NCI-H345 treated with DMSO at 0.1 percent for 48 hours (cell line): ENCODE measurements at regions not wholly inside any gene's neighbourhood (a gene's known extent, or its start where the extent isn't known, plus 50 kb on each side); places are given as distances from the start of the nearest gene placed in this dataset.
"Not testable (repeated sequence)": the region's sequence is repeated elsewhere in the genome, so short reads cannot be mapped to it uniquely, and the experiment has no call there.

Experiments
- DNase-seq: peaks from one replicate; lab custom pipeline; 2025; ENCODE audit not compliant: unreplicated experiment; lab: John Stamatoyannopoulos, UW

DNA sequence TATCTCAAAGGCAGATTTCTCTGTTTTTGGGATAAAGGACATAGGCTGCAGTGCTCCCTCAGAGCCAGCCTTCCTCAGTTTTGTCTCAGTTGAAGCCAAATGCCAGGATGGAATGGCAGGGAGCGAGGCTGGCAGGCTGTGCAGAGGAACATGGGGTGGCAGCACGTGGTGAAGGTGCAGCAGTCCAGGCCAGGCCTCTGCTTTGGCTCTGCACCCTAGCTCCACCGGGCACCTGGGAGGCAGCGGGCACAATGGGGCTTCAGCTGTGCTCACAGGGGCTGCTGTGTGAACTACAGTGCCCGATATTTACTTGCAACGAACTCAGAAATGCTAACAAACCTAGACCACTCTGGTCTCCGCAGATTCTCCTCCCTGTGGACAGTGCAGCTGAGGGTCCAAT, 319.6 kb downstream of the ZNF326 start:
- no peak for DNase-seq

DNA sequence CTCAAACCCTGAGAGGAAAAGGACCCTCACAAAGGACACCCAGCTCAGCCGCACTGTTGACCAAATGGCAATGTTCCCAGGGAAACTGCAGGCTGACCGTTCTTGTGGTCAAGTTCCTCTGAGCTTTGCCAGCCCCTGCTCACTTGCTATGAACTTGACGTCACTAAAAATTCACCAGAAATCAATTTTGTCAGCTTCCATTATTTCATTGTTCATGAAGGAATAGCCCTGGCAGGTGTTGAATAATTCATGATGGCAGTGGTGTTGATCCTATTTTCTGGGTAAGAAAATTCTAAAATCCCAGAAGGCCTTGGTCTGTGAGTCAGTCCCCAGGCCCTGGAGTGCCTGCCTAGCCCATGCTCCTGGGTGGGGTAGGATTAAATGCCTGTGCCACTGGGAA, 318.9 kb downstream of the ZNF326 start:
- DNase-seq = no peak

DNA sequence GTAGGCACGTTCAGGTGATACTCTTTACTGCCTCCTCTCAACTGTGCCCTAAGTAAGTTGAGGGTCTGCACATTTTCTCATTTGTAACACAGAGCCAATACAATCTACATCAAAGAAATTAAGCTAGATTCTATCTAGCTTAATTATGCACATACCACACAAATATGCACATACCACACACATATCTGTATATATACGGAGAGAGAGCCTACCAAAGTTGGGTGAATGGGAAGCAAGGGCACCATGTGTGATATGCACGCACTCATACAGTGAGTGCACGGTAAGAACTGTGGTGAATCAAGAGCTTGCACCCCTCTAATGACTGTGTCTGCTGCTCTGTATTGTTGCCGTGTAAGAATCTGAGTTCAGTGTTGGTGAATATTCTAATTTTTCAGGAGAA, 314.9 kb downstream of the ZNF326 start:
- no peak for DNase-seq

DNA sequence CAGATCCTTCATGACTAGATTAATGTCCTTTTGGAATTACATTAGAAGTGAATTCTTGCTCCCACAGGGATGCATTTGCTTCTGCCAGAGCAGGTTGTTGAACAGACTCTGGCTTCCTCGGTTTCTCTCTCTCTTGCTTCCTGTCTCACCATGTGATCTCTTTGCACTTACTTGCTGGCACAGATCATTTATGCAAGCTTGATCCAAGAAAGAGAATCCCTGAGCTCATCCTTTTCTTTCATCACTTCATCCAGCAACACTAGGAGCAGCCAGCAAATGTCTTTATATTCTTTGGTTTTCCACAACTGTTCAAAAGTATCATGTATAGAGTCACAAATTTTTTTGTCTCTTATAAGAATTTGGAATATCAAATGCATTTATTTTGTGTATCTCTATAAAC, 313.5 kb downstream of the ZNF326 start:
- no peak for DNase-seq

DNA sequence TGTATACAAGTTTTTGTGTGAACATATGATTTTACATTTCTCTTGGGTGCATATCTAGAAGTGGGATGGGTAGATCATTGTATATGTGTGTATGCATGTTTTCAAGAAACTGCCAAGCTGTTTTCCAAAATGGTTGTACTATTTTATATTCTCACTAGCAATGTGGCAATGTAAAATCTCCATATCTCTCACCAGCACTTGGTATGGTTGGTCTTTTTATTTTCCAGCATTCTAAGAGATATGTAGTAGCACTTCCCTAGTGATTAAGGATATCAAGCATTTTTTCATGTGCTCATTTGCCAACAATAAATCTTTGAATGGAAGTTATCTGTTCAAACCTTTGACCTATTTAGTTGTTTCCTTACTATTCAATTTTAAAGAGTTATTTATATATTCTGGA, 310.7 kb downstream of the ZNF326 start:
- DNase-seq = no peak

DNA sequence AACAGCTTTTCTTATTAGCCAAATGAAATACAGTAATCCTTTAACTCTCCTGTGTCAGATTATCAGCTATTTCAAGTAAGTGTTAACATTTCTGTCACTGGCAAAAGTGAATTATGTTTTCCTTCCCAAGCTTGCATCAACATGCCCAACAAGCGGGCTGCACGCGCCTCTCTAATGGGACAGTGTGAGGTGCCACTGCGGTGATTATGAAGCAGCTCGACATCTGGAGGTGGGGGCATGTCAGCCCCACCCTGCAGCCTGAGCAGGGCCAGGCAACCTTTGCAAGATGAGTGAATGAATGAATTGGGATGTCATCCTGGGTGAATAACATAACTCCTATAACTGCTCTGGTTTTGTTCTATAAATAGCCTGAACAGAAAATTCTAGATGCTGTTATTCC, 301.4 kb downstream of the ZNF326 start:
- no peak for DNase-seq

DNA sequence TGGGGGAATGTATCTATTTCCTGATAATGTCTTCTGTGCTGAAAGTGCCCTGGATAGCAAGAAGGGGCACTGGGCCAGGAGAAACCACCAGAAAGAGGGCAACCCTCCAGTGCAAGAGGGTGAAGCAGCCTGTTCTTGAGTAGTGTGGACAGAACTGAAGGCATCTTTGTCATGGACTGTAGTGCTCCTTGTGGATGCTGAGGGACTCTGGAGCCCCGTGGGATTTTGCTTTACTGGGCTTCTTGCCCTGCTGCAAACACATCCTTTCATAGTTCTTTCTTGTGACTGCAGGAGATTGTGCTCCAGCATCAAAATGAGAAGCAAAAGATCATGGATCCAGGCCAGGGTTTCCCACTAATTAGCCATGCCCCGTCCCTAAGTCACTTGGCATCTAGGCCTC, 300.6 kb downstream of the ZNF326 start:
- no peak for DNase-seq

DNA sequence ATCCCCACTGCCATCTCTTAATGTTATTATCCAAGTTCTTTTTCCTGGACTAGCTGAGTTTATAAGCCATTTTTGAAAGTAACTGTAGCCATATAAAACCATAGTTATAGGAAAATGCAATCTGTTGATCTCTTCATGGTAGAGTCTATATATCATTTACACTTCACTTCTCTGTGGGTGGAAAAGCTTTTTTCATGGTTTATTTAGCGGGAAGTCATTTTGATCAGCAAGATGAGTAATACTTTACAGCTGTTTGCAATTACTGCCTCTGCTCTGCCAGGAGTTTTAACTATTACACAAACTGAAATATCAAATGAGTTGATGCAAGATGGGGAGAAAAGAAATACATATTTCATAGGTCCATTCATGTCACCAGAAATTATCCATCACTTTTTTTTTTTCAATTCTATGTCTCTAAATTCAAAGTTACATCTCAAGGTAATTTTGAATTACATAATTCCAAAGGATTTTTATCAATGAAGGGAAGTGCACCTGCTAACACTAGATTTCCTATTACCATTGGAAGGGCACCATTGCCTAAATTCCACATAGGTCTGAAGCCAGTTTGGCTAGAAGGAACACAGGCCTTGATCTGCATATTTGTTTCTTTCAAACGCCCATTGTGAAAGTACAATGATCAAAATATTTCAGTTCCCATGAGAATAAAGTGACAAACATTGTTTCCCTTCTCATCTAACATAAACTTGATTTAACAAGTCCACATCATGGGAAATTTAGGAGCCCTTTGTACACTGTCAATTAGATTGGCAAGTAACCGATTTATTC, 296.7 kb downstream of the ZNF326 start:
- DNase-seq = no peak

DNA sequence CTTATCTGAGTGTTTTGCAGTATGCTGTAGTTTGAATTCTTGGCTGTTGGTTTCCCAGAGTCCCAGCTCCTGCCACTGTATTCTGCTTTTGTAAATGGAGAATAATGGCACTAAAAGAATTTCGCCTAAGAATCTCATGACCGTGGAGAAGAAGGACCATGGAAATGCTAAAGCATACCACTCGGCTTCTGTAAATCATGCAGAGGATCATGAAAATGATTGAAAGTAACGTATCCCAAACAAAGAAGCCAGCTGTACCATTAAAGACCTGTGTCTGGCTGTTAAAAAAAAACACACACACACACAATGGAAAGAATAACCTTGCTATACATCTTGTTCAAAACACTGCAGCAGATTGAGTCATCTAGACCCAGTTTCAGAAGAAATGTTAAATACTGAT, 287.9 kb downstream of the ZNF326 start:
- no peak for DNase-seq

DNA sequence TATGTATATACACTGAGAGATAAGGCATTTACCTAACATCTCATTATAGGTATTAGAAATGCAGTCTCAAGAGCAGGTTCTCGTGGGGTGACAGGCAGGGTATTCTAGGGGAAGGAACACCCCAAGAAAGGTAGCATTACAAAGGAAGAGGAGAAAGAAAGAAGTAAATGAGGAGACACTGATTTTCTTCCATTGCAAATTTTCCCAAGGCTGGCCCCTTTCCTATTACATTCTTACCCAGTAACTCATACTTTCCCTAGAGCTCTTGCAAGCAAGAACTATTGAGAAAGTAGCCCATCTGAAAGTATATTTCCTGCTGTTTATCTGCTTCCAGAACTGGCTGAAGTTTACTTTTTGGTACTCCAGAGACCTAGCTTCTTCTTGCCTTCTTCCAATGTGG, 287.0 kb downstream of the ZNF326 start:
- not testable (repeated sequence) for DNase-seq

DNA sequence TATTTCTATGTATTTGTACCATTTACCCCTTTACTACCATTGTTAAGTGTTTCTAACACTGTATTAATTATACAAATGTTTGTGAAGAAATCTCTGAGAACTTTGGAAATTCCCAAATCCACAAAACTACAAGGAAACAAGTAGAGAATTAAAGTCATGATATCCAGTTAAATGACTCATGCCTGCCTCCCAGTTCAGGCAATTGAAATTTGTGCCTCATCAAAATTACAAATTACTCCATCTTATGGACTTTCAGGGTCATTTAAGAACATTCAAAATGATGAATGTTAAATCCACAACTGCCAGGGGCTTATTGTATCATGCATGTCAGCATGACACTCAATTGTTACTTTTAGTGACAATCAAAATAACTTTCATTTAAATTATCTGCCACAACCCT, 282.4 kb downstream of the ZNF326 start:
- DNase-seq = no peak

DNA sequence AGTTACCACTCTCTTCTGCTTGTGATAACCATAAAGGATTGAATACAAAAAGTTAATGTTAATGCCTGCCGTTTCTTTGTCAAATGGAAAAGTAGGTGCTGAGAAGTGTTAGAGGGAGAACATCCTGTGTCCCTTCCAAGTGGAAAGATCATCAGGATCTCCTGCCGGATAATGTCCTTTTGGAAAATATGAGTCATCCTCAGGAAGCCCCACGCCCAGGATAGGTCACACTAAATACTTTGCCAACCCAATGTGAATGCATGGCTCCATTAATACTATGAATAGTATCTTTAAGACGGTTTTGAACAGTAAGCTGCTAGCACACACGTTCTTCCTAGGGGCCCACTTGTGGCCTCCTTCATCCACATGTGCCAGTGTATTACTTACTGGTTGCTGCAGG, 279.5 kb downstream of the ZNF326 start:
- no peak for DNase-seq

DNA sequence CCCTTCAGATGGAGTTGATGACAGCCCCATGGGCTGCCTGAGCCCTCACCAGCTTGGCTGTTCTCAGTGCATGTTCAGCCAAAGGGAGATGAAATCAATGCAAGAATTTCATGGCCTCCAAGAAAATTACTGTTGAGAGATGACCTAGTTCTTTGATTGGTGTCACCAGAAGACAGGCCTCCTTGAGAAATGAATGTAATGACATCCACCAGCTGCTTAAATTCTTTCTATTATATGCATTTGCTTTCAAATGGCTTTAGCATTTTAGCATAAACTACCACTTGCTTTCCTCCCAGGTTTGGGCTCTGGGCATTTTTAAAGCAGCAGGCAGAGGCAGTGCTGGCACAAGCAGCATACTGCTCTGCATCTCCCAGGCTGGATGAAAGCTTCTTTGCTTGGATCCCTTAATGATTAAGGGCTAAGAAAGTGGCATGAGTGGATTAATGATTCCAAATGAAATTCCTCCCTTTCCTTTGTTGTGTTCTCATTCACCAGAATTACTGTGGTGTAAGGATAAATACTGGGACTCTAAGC, 278.4 kb downstream of the ZNF326 start:
- no peak for DNase-seq

DNA sequence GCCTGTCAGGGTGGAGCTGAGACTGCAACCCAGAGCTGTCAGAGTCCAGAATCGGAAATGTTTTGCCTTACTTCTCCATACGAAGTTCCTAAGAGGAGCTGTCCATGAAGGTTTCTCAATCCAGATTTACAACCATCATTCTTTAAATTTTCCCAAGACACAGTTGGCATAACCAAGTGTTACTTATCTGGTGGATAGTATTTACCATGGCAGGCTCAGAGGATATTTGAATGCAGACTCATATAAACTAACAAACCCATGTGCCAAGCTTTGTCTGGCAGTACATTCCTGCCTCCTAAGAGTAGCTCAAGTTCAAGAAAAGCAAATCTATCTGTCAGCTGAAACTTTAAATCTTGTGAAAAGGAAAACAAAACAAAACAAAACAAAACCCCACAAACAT, 267.9 kb downstream of the ZNF326 start:
- DNase-seq = no peak

DNA sequence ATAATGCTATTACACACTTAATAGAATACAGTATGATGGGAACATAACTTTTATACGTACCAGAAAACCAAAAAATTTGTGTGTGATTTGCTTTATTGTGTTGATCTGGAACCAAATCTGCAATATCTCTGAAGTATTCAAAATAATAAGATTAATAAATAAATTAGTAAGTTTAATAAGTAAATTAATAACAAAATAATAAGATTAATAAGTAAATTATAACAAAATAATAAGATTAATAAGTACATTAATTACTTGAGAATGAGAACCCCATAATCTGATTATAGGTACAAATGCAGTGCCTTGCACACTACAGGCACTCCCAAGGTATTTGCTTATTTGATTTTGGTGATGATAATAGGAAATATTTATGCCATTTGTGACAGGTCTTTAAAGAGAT, 267.4 kb downstream of the ZNF326 start:
- no peak for DNase-seq

DNA sequence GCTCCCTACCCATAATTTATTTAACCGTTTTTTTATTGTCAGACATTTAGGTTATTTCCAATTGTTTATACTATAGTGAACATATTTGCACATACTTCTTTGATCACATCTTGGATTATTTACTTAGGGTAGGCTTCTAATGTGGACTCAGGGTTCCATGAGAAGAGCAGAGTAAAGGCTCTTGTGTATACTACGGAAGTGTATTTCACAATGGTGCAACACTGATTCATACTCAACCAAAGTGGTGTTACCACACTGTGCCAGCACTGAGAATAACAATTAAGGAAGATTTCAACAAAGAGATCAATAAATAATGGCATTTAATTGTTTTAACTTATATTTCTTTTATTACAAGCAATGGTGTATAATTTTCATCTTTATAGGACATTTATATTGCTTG, 251.2 kb downstream of the ZNF326 start:
- DNase-seq = no peak

DNA sequence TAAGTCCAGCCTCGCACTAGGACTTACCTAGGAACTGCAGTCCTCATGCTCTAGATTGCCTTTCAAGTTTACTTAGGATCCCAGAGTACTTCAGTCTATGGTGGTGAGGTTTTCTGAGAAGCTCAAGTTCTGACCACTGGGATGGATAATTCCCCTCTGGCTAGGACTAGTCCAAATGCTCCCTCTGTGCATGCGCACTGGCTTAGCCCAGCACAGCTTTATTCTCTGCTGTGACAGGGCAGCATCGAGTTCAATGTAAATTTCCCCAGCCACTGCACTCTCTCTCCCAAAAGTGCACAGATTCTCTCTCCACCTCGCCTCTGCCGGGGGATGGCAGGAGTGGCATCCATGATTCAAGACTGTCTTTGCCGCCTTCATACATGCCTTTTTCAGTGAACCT, 241.6 kb downstream of the ZNF326 start:
- DNase-seq = no peak

DNA sequence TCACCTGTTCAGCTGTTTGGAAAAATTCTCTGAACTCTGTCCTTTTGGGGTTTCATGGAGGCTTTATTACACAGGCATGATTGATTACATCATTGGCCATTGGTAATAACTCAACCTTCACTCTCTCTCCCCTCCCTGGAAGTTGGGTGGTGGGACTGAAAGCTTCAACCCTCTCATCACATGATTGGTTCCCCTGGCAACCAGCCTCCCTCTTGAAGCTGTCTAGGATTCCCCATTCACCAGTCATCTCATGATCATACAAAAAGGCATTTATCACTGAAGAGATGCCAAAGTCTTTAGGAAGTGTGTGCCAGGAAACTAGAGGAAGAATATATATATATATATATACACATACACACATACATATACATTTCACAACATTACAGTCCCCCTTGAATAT, 228.5 kb downstream of the ZNF326 start:
- DNase-seq = no peak

DNA sequence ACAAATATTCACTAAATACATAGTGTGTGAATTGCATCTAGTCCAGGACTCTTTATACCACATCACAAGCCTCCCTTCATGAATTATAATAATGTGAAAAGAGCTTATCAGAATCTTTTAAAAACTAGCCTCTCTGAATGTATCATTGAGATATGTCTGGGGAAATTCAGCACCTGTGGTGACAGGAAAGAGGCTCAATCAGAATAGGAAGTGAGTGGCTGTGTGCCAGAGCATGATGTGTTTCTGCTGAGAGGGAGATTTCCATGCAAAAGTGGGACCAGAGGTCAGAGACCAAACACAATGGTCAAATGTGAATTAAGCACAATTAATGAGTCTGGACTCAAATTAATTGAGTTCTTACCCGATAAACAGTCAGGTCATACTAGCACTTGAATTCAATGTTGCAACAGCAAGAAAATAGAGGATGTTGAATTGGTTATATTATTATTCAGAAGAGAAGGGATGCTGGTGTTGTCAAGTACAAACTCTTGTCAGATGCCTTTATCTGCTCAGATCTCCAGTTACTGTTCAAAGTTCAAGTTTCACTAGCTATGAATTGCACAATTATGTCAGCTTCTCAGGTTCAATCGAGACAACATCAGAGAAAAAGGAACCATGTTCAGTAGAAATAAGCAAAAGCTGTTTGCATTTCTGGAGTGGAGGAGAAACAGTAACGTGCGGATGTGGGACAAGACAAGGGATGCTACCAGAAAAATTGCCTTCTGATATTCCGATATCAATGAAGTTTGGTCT, 226.2 kb downstream of the ZNF326 start:
- DNase-seq = no peak

DNA sequence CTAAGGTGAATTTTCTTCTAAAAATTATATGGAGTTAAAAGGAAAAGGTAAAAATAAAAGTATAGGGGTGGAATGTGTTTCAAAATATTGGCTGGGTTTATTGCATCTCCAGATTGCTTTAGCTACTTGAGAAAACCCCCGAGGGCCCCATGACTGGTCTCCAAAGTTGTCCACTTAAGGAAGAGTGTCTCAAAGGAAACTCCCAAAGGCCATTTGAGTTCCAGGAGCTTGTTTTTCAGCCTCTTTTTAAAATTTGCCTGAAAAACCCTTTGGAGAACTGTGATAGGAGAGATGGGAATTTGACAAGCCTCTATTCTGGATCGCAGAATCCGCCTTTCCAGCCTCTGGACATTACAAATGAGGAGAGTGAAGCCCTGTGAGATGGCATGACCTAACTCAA, 225.6 kb downstream of the ZNF326 start:
- DNase-seq = no peak

DNA sequence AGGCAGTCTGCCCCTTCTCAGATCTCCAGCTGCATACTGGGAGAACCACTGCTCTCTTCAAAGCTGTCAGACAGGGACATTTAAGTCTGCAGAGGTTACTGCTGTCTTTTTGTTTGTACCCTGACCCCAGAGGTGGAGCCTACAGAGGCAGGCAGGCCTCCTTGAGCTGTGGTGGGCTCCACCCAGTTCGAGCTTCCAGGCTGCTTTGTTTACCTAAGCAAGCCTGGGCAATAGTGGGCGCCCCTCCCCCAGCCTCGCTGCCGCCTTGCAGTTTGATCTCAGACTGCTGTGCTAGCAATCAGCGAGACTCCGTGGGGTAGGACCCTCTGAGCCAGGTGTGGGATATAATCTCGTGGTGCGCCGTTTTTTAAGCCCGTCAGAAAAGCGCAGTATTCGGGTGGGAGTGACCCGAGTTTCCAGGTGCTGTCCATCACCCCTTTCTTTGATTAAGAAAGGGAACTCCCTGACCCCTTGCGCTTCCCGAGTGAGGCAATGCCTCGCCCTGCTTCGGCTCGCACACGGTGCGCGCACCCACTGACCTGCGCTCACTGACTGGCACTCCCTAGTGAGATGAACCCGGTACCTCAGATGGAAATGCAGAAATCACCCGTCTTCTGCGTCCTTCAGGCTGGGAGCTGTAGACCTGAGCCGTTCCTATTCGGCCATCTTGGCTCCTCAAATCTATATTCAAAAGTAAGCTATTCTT, 224.4 kb downstream of the ZNF326 start:
- DNase-seq = not testable (repeated sequence)
